ENCODE measurements at regions not wholly inside any gene's neighbourhood (a gene's known extent, or its start where the extent isn't known, plus 50 kb on each side); places are given as distances from the start of the nearest gene placed in this dataset.
"Not testable (repeated sequence)": the region's sequence is repeated elsewhere in the genome, so short reads cannot be mapped to it uniquely, and the experiment has no call there.

DNA sequence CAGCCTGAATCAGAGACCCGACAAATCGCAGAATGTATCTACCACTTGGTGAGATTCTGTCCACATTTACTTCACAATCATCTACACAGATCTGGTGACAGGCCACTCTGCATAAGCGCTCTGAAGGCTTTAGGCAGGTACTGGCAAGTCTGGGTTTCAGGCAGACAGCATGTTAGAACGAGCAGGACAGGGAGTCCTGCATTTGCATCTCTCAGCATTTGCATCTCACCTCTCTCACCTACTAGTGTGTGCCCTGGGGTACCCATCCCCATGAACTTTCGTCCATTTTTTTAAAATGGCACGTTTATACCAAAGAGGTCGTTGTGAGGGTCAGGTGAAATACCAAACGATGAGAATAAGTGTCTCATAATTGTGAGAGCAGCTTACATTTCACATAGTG, 108.2 kb downstream of the SPATA31A1 start:
- not testable (repeated sequence) for DNase-seq

DNA sequence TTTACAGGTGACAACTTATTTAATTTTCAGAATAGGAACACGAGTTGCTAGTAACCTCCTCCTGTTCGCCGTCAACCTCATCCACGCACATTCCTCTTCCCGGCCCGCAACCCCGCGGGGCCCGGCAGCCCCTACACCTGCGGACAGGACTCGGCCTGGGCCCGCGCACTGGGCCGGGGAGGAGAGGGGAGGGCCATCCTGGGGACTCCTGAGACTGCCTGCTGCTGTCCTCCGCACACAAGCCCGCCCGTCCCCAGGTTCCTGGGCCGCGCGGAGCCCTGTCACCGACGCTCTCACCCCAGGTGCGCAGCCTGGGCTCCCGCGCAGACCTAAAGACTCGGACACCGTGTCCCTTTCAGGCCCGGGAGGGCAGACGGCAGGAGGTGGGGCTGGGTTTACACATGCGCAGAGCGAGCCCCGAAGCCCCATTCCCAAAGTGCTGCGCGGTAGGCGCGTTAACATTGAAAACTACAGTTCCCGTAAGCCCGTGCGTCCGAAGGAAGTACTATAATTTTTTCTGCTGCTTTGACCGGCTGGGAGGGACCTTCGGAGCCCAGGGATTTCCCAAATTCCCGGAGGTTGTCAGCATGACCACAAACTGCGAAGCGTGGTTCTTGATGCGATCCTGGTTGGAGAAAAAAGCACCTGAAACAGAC, 108.8 kb downstream of the SPATA31A1 start:
- peak; percentile 82 for DNase-seq

GRCh38 chr9:39474499-39474898, 119.0 kb downstream of the SPATA31A1 start:
- not testable (repeated sequence) for DNase-seq

DNA sequence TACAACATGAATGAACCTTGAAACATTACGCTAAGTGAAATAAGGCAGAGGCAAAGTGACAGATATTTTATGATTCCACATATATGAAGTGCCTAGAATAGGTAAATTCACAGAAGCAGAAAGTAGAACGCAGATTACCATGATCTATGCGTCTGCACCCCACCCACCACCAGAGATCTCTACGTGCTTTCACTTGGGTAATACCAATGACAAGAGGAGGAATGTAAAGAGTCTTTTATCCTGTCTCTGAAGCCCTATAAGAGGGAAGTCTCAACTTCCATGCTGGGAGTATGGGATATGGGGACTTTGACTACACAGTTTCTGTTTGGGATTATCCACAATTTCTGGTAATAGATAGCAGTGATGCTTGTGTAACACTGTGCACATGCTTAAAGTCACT, 127.6 kb downstream of the SPATA31A1 start:
- not testable (repeated sequence) for DNase-seq

GRCh38 chr9:39483880-39484279, 128.4 kb downstream of the SPATA31A1 start:
- not testable (repeated sequence) for DNase-seq

GRCh38 chr9:39484292-39484691, 128.8 kb downstream of the SPATA31A1 start:
- DNase-seq: not testable (repeated sequence)

DNA sequence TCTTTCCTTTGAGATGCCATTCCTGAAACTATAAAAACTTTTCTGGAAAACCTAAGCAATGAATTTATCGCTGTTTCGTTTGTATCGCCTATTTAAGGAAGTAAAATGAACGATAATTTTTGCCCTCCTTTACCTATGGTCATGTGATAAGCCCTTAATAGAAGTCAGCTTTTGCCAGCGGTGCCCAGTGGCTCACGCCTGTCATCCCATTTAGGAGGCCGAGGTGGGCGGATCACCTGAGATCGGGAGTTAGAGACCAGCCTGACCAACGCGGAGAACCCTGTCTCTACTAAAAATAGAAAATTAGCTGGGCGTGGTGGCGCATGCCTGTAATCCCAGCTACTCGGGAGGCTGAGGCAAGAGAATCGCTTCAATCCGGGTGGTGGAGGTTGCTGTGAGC, 132.0 kb downstream of the SPATA31A1 start:
- DNase-seq: not testable (repeated sequence)

- not testable (repeated sequence) for DNase-seq
These were observed 140.8 kb downstream of the SPATA31A1 start for GRCh38 chr9:39496248-39496647.

DNA sequence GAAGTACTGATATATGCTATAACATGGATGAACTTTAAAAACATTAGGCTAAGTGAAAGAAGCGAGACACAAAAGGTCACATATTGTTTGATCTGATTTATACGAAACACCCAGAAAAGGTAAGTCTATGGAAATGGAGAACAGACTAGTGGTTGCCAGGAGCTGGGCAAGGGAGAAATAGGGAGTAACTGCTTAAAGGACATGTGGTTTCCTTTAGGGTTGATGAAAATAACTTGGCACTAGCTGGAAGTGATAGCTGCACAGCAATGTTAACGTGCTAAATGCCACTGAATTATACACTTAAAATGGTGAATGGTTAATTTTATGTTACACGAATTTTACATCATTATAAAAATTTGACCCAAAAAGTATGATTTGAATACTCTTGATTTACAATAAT, 147.7 kb downstream of the SPATA31A1 start:
- not testable (repeated sequence) for DNase-seq

DNA sequence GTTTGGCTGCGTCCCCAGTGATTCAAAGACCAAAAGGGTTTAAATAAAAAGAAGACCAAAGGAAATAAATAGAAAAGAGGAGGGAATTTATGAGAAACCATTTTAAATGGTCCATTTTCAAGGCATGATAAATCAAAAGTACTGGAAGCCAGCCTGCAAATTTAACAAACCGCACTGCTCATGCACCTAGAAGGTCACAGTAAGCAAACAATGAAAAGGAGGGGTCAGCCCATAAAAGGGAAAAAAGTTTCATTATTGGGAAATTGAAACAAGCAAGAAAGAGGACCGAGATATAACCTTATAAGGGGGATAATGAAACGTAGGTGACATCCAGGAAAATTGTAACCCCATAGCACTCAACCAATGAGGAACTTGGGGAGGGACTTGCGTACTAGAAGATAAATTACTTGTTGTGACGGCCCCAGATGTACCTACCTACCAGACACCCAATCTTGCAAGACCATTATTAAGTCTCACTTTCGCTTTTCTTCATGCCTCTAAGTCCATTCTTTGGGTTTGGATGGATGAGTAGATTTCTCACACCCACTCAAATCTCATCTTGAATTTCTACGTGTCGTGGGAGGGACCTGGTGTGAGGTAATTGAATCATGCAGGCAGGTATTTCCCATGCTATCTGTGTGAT, 172.0 kb downstream of the SPATA31A1 start:
- DNase-seq: not testable (repeated sequence)

- DNase-seq: not testable (repeated sequence)
These were observed 177.1 kb downstream of the SPATA31A1 start for GRCh38 chr9:39532597-39532996.

GRCh38 chr9:39533001-39533762, 177.7 kb downstream of the SPATA31A1 start:
- not testable (repeated sequence) for DNase-seq

DNA sequence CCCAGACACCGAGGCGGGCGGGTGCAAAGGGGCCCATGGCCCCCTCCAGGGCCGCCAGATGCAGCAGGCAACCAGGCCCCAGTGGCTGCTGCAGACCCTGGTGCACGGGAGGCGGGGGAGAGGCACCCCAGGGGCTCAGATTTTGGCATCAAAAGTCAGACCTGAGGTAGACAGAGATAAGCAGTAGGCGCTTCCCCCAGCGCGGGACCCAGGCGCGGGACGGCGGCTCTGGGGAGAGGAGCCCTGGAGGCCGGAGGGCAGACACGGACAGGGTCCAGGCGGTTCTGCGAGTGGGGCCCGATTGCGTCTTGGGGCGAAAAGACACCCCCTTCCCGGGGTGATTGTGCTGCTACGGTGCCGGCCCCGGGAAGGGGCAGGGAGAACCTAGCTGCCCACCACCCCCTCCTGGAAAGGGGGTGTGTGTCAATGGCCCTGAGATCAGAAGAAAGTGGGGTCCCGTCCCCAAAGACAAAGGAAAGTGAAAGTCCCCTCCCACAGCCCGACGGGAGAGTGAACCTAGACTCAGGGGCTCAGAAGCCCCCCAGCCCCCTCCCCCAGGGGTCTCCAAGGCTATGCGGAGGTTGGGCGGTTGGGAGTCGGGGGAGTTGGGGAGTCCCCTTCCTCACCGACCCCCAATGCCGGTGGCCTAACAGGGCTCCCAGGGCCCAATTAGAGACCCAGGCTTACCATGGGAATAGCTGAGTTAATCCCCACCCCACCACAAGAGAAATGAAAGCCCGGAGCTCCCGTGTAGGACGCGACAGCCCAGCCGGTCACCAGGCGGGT, 178.5 kb downstream of the SPATA31A1 start:
- DNase-seq: not testable (repeated sequence)

DNA sequence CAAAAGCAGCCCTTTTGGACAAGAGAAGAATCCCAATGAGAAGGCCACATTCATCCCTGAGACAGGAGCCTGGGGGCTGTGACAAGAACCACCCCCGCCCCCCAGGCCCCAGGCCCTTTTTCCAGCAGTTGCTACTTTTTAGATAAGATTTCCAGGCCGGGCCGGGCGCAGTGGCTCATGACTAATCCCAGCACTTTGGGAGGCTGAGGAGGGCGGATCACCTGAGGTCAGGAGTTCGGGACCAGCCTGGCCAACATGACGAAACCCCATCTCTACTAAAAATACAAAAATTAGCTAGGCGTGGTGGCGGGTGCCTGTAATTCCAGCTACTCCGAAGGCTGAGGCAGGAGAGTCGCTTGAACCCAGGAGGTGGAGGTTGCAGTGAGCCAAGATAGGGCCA, 179.4 kb downstream of the SPATA31A1 start:
- DNase-seq: not testable (repeated sequence)

DNA sequence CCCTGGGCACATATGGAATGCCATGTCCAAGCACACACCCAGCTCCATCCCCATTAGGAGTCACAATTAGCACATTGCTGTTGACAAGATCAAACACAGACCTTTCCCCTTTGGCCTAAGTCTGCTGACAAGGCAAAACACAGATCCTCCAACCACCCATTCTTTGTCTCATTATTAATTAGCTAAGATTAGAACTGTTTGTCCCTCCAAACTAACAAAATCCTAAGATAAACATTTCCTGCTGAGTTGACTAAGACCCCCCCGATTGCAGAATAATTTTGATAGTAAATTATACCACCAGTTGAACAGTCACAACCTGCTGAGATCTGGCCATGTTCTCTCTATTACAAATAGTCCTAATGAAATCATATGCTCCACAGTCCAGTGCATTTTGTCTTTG, 186.7 kb downstream of the SPATA31A1 start:
- not testable (repeated sequence) for DNase-seq

- DNase-seq: not testable (repeated sequence)
These were observed 189.6 kb downstream of the SPATA31A1 start for GRCh38 chr9:39545079-39545478.

GRCh38 chr9:39550573-39550972, 195.1 kb downstream of the SPATA31A1 start:
- not testable (repeated sequence) for DNase-seq

DNA sequence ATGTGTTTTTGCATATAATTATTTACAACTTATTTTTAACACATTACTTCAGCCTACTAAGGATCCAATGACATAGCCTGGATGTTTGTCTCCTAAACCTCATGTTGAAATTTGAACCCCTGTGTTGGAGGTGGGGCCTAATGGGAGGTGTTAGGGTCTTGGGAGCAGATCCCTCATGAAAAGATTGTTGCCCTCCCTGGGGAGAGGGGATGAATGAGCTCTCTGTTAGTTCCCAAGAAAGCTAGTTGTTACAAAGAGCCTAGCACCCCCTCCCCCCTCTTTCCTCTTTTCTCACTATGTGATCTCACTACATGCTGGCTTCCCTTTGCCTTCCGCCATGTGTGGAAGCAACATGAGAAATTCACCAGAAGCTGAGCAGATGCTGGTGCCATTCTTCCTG, 196.1 kb downstream of the SPATA31A1 start:
- not testable (repeated sequence) for DNase-seq

GRCh38 chr9:39552242-39552881, 196.9 kb downstream of the SPATA31A1 start:
- DNase-seq: not testable (repeated sequence)

DNA sequence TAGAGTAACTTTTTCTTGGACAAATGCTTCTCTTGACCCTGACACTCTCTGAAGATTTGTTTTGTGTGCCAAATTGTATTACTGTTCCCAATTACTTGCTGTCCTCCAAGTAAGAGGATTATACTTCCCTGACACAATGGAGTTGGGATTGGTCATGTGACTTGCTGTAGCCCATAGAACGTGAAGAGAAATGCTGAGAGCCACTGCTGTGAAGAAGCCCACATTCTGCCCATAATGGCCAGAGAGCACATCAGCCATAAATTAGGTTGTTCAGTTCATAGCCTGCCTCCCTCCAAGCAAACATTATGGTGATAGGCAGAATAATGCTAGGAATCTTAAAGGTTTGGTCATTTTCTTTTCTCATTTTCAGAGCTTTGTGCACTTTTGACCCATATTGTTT, 198.9 kb downstream of the SPATA31A1 start:
- DNase-seq: not testable (repeated sequence)

- peak; percentile 74 for DNase-seq
These were observed 203.9 kb downstream of the SPATA31A1 start for GRCh38 chr9:39559384-39559783.

DNA sequence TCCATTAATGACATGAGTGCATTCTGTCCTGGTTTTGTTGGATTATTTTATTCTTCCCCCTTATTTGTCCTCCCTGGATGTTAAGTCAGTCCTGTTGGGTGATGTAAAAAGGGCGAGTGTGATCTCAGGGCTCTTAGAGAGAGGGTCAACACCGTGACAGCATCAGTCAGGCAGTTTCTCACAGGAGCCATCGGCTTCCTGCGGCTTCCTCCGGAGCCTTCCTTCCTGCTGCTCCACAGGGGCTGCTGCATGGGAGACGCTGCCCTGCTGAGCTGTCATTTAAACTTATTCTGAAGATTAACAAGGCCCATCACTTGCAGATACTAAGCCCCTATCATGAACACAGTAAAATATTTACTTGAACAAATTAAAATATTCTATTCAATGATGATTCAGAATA, 211.3 kb downstream of the SPATA31A1 start:
- DNase-seq: not testable (repeated sequence)
